Lower leg skin (tissue), 4 donors: ENCODE measurements at regions not wholly inside any gene's neighbourhood (a gene's known extent, or its start where the extent isn't known, plus 50 kb on each side); places are given as distances from the start of the nearest gene placed in this dataset.

ENCODE experiments used
- DNase-seq, 2 donors: peaks; one replicate each; pipeline ENCODE4 v3.0.0-alpha.2; 2019; ENCODE audit warnings: low spot score in 2 of 2
- H3K4me3 ChIP-seq: fragments of 200-600 bp; sonication (generic); 2 replicates; pipeline ENCODE4 v1.5.1; 2017; ENCODE audit warnings: mild to moderate bottlenecking, low read depth; ENCODE audit not compliant: poor library complexity, severe bottlenecking
- CTCF ChIP-seq, 3 donors: fragments of 450-650 bp; IDR thresholded peaks; one replicate each; pipeline ENCODE4 v1.5.1; 2016; ENCODE audit warnings: antibody characterized with exemption in 3 of 3, mild to moderate bottlenecking in 3 of 3, moderate library complexity in 2 of 3
- POLR2A ChIP-seq, 2 donors: fragments of 450-650 bp; IDR thresholded peaks; one replicate each; pipeline ENCODE4 v1.6.1; 2016 to 2017; ENCODE audit warnings: antibody characterized with exemption in 2 of 2, mild to moderate bottlenecking in 1 of 2, moderate library complexity in 1 of 2
- WGBS, 2 donors: methylation state at CpG; one replicate each; pipeline ENCODE4 v1.1.5; 2018; 5-methylcytosine and 5-hydroxymethylcytosine counted together
- intact Hi-C: fragments of 100-400 bp; cut with DNase I; formaldehyde crosslinking; loops from one replicate; pipeline ENCODE4 v1.15.0; 2023; ENCODE audit warnings: low total_unique reads

DNA sequence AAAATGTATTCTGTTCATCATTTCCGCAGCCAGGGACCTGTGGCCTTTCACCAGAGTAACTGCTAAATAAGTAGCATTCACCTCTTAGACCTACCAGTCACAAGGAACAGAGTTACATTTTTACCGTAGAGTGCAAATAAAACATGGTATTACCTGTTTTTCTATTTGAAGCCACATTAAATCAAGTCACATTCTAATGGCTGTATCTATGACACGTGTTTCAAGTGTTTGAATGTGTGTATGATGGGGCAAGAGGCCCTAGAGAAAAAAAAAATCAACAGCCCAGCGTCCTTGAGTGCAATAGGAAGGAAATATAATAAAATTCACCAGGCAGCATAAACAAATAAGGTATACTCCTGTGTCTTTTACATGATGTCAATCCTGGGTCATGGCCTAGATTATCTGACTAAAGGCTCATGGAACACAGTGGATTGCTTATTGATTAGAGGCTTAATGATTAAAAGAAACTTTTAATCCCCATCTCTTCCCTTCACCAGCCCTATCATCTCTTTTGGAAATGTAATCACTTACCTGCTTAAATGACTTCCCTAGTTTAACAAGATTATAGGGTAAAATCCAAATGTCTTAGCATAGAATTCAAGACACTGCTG is 168.7 kb upstream of the CDH5 start:
- no peak for TF ChIP-seq POLR2A (IDR thresholded peaks at IDR 0.05)
- no peak for TF ChIP-seq CTCF (IDR thresholded peaks at IDR 0.05)
- DNase-seq: no peak
- WGBS, 2 donors: 80 to 82% methylated on average over 4 of the region's 4 CpGs
- intact Hi-C loops: no loop called here
- H3K4me3 ChIP-seq: no peak overlapping the region

DNA sequence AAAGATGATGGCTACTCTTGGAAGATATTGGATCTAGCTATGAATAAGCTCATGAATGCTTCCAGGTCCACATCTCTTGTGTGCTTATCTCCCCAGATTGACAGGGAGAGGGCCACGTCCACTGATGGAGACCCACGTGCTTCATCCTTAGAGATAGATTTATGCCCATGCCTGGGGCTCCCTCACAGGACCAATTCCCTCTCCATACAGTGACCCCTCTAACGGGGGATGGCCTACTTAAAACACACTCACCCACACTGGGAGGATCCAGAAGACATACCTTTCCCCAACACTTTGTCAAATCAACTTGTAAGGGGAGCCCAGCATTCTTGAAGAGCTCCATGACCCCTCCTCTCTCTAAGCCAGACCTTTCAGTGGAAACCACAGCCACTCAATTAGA is 169.7 kb upstream of the CDH5 start:
- WGBS, 2 donors: 89 to 90% methylated on average over 3 of the region's 3 CpGs
- no peak for DNase-seq
- TF ChIP-seq CTCF (IDR thresholded peaks at IDR 0.05) (no peak), POLR2A (IDR thresholded peaks at IDR 0.05) (no peak)
- no peak overlapping the region for H3K4me3 ChIP-seq
- intact Hi-C loops: no loop called here

GRCh38 chr16:66194866-66195265 is 171.6 kb upstream of the CDH5 start:
- H3K4me3 ChIP-seq: no peak overlapping the region
- DNase-seq: no peak
- intact Hi-C loops: no loop called here
- TF ChIP-seq CTCF (IDR thresholded peaks at IDR 0.05): no peak
- no peak for TF ChIP-seq POLR2A (IDR thresholded peaks at IDR 0.05)

GRCh38 chr16:66193543-66194229 is 172.8 kb upstream of the CDH5 start:
- TF ChIP-seq CTCF (IDR thresholded peaks at IDR 0.05) (no peak), POLR2A (IDR thresholded peaks at IDR 0.05) (no peak)
- DNase-seq: no peak
- no peak overlapping the region for H3K4me3 ChIP-seq
- 83 to 86% methylated on average over 5 of the region's 5 CpGs for WGBS, 2 donors
- intact Hi-C loops: no loop called here

DNA sequence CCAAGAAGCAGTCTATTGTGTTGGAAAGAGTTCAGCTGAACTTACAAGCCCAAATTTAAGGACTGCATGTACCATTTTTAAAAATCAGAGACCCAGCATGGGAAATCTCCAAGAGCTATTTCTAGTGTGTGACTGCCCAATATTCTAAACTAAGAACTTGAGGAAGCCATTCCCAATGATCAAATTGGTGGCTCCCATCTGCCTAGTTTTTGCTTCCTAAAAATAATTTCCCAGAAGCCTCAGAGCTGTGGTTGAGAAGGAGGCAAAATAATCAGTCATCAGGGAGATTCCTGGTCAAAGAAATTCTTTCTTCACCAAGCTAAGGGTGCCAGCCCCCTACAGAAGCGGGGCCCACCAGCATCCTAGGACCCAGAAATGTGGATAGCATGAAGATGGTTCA is 176.1 kb upstream of the CDH5 start:
- no peak for TF ChIP-seq POLR2A (IDR thresholded peaks at IDR 0.05)
- TF ChIP-seq CTCF (IDR thresholded peaks at IDR 0.05): no peak
- intact Hi-C loops: no loop called here
- WGBS, 2 donors: 93 to 95% methylated on average over 1 of the region's 1 CpG

GRCh38 chr16:66189951-66190350 is 176.5 kb upstream of the CDH5 start:
- 62 to 71% methylated on average over 4 of the region's 4 CpGs for WGBS, 2 donors
- no peak for TF ChIP-seq CTCF (IDR thresholded peaks at IDR 0.05)
- TF ChIP-seq POLR2A (IDR thresholded peaks at IDR 0.05): no peak
- H3K4me3 ChIP-seq: no peak overlapping the region
- intact Hi-C loops: no loop called here
- no peak for DNase-seq

More for the DNA sequence above, 176.1 kb upstream of the CDH5 start:
- no peak overlapping the region for H3K4me3 ChIP-seq
- no peak for DNase-seq
